ENCODE measurements at regions not wholly inside any gene's neighbourhood (a gene's known extent, or its start where the extent isn't known, plus 50 kb on each side); places are given as distances from the start of the nearest gene placed in this dataset.

GRCh38 chr5:8894031-8894430 lies 651.8 kb downstream of the SEMA5A start:
- H3K9me2 ChIP-seq (replicated peaks; ENCODE audit: control insufficient read depth, low read length): no peaks in the 10 kb centered on the region
- H3K36me3 ChIP-seq (ENCODE audit: control insufficient read depth, low read length): no peaks in the 10 kb centered on the region
- no peaks in the 10 kb centered on the region for H4K20me1 ChIP-seq (ENCODE audit: control insufficient read depth, insufficient read depth, low read depth, low read length)
- peaks cover 3% of the 10 kb centered on the region for H3K9me3 ChIP-seq (ENCODE audit: control insufficient read depth, insufficient read depth, low read length)
- H3K27ac ChIP-seq (ENCODE audit: low read depth, low read length): no peak overlapping the region
- H3K4me1 ChIP-seq (ENCODE audit: control insufficient read depth, low read length): no peaks in the 10 kb centered on the region
- TF ChIP-seq CTCF (IDR thresholded peaks at IDR 0.05; ENCODE audit: low read depth, low read length, poor library complexity, severe bottlenecking): no peak
- TF ChIP-seq EZH2phosphoT487 (IDR thresholded peaks at IDR 0.05; ENCODE audit: borderline replicate concordance, low read length): no peak
- H3F3A ChIP-seq (ENCODE audit: control insufficient read depth, insufficient read depth): no peaks in the 10 kb centered on the region
- H3K4me2 ChIP-seq (ENCODE audit: low read length): no peak overlapping the region
- H3K27me3 ChIP-seq (ENCODE audit: control insufficient read depth, low read length): no peaks in the 10 kb centered on the region
- H3K4me3 ChIP-seq (ENCODE audit: low read length): no peak overlapping the region
- H3K79me2 ChIP-seq (ENCODE audit: control insufficient read depth, low read length): no peaks in the 10 kb centered on the region

GRCh38 chr5:8895062-8895461 lies 650.8 kb downstream of the SEMA5A start:
- Histone ChIP-seq H3K4me3 (ENCODE audit: low read length) (no peak overlapping the region), H3K27ac (ENCODE audit: low read depth, low read length) (no peak overlapping the region), H3K9me3 (ENCODE audit: control insufficient read depth, insufficient read depth, low read length) (peaks cover 3% of the 10 kb centered on the region), H3K4me2 (ENCODE audit: low read length) (no peak overlapping the region), H3F3A (ENCODE audit: control insufficient read depth, insufficient read depth) (no peaks in the 10 kb centered on the region), H3K79me2 (ENCODE audit: control insufficient read depth, low read length) (no peaks in the 10 kb centered on the region), H3K27me3 (ENCODE audit: control insufficient read depth, low read length) (no peaks in the 10 kb centered on the region), H4K20me1 (ENCODE audit: control insufficient read depth, insufficient read depth, low read depth, low read length) (no peaks in the 10 kb centered on the region), H3K36me3 (ENCODE audit: control insufficient read depth, low read length) (no peaks in the 10 kb centered on the region), H3K9me2 (replicated peaks; ENCODE audit: control insufficient read depth, low read length) (no peaks in the 10 kb centered on the region), H3K4me1 (ENCODE audit: control insufficient read depth, low read length) (no peaks in the 10 kb centered on the region)
- TF ChIP-seq CTCF (IDR thresholded peaks at IDR 0.05; ENCODE audit: low read depth, low read length, poor library complexity, severe bottlenecking) (no peak), EZH2phosphoT487 (IDR thresholded peaks at IDR 0.05; ENCODE audit: borderline replicate concordance, low read length) (no peak)

GRCh38 chr5:8895599-8895998 lies 650.3 kb downstream of the SEMA5A start:
- Histone ChIP-seq H3K4me3 (ENCODE audit: low read length) (no peak overlapping the region), H3K36me3 (ENCODE audit: control insufficient read depth, low read length) (no peaks in the 10 kb centered on the region), H3K27ac (ENCODE audit: low read depth, low read length) (no peak overlapping the region), H3F3A (ENCODE audit: control insufficient read depth, insufficient read depth) (no peaks in the 10 kb centered on the region), H4K20me1 (ENCODE audit: control insufficient read depth, insufficient read depth, low read depth, low read length) (no peaks in the 10 kb centered on the region), H3K9me3 (ENCODE audit: control insufficient read depth, insufficient read depth, low read length) (peaks cover 3% of the 10 kb centered on the region), H3K79me2 (ENCODE audit: control insufficient read depth, low read length) (no peaks in the 10 kb centered on the region), H3K27me3 (ENCODE audit: control insufficient read depth, low read length) (no peaks in the 10 kb centered on the region), H3K4me1 (ENCODE audit: control insufficient read depth, low read length) (no peaks in the 10 kb centered on the region), H3K9me2 (replicated peaks; ENCODE audit: control insufficient read depth, low read length) (no peaks in the 10 kb centered on the region), H3K4me2 (ENCODE audit: low read length) (no peak overlapping the region)
- no peak for TF ChIP-seq CTCF (IDR thresholded peaks at IDR 0.05; ENCODE audit: low read depth, low read length, poor library complexity, severe bottlenecking)
- no peak for TF ChIP-seq EZH2phosphoT487 (IDR thresholded peaks at IDR 0.05; ENCODE audit: borderline replicate concordance, low read length)

GRCh38 chr5:8897316-8897715 lies 648.6 kb downstream of the SEMA5A start:
- peaks cover 3% of the 10 kb centered on the region for H3K9me3 ChIP-seq (ENCODE audit: control insufficient read depth, insufficient read depth, low read length)

More at GRCh38 chr5:8897316-8897715, 648.6 kb downstream of the SEMA5A start:
- Histone ChIP-seq H3F3A (ENCODE audit: control insufficient read depth, insufficient read depth) (no peaks in the 10 kb centered on the region), H3K4me2 (ENCODE audit: low read length) (no peak overlapping the region), H3K79me2 (ENCODE audit: control insufficient read depth, low read length) (no peaks in the 10 kb centered on the region), H3K9me2 (replicated peaks; ENCODE audit: control insufficient read depth, low read length) (no peaks in the 10 kb centered on the region), H3K27ac (ENCODE audit: low read depth, low read length) (no peak overlapping the region), H3K36me3 (ENCODE audit: control insufficient read depth, low read length) (no peaks in the 10 kb centered on the region), H4K20me1 (ENCODE audit: control insufficient read depth, insufficient read depth, low read depth, low read length) (no peaks in the 10 kb centered on the region), H3K27me3 (ENCODE audit: control insufficient read depth, low read length) (no peaks in the 10 kb centered on the region), H3K4me3 (ENCODE audit: low read length) (no peak overlapping the region), H3K4me1 (ENCODE audit: control insufficient read depth, low read length) (no peaks in the 10 kb centered on the region)
- TF ChIP-seq CTCF (IDR thresholded peaks at IDR 0.05; ENCODE audit: low read depth, low read length, poor library complexity, severe bottlenecking): no peak
- TF ChIP-seq EZH2phosphoT487 (IDR thresholded peaks at IDR 0.05; ENCODE audit: borderline replicate concordance, low read length): no peak
